Uterus (tissue), 2 donors: ENCODE measurements at regions not wholly inside any gene's neighbourhood (a gene's known extent, or its start where the extent isn't known, plus 50 kb on each side); places are given as distances from the start of the nearest gene placed in this dataset.

ENCODE experiments used
- CTCF ChIP-seq, 4 experiments: fragments of 200-600 bp in 2 of 4; fragments of 450-650 bp in 2 of 4; sonication (generic) in 2 of 4; IDR thresholded peaks; one replicate each; pipeline ENCODE4 v1.5.1; 2016 to 2019; ENCODE audit warnings: antibody characterized with exemption in 4 of 4, mild to moderate bottlenecking in 2 of 4, moderate library complexity in 1 of 4
- POLR2A ChIP-seq, 2 donors: fragments of 450-650 bp; IDR thresholded peaks; one replicate each; pipeline ENCODE4 v1.6.1; 2016; ENCODE audit warnings: antibody characterized with exemption in 2 of 2, mild to moderate bottlenecking in 1 of 2, moderate library complexity in 1 of 2

GRCh38 chr17:72587156-72587555 is 466.3 kb downstream of the SOX9 start:
- TF ChIP-seq CTCF (IDR thresholded peaks at IDR 0.05) (no peak), POLR2A (IDR thresholded peaks at IDR 0.05) (no peak)
